ENCODE measurements at regions not wholly inside any gene's neighbourhood (a gene's known extent, or its start where the extent isn't known, plus 50 kb on each side); places are given as distances from the start of the nearest gene placed in this dataset.
A peak's percentile ranks its signal among the peaks of the same experiment; 100 is the strongest.
"Not testable (repeated sequence)": the region's sequence is repeated elsewhere in the genome, so short reads cannot be mapped to it uniquely, and the experiment has no call there.

GRCh38 chr7:66549466-66549865 is 79.2 kb upstream of the KCTD7 start:
- Histone ChIP-seq H3K27ac (ENCODE audit: insufficient read depth, low read length, poor library complexity, severe bottlenecking) (no peak overlapping the region), H3K36me3 (ENCODE audit: control insufficient read depth, insufficient read depth, low read length) (peaks cover 32% of the 10 kb centered on the region), H3K27me3 (ENCODE audit: control insufficient read depth, insufficient read depth, low read length) (no peaks in the 10 kb centered on the region), H3K4me1 (ENCODE audit: control insufficient read depth, insufficient read depth, low read length, poor library complexity, severe bottlenecking) (no peaks in the 10 kb centered on the region), H3K9me3 (ENCODE audit: control insufficient read depth in 2 of 2, low read length in 2 of 2) (no peaks in the 10 kb centered on the region), H3K4me3 (ENCODE audit: low read depth, low read length) (no peak overlapping the region)
- H3K36me3 Mint-ChIP-seq = peaks cover 23% of the 10 kb centered on the region
- DNase-seq (no peak), ATAC-seq (ENCODE audit: low read depth in 2 of 2) (no peak)
- no peaks in the 10 kb centered on the region for H3K9me3 Mint-ChIP-seq
- H3K4me1 Mint-ChIP-seq = peaks cover 0 to 4% (median 1%) of the 10 kb centered on the region in 4 donors
- H3K27ac Mint-ChIP-seq = no peak overlapping the region
- no peak overlapping the region for H3K4me3 Mint-ChIP-seq
- H3K27me3 Mint-ChIP-seq = no peaks in the 10 kb centered on the region

- H3K4me1 Mint-ChIP-seq = peaks cover 2 to 6% (median 4%) of the 10 kb centered on the region in 4 donors
- H3K27me3 Mint-ChIP-seq = no peaks in the 10 kb centered on the region
- H3K27ac Mint-ChIP-seq = no peak overlapping the region
- peaks cover 27% of the 10 kb centered on the region for H3K36me3 Mint-ChIP-seq
- no peak for ATAC-seq (ENCODE audit: low read depth in 2 of 2)
- Histone ChIP-seq H3K4me3 (ENCODE audit: low read depth, low read length) (no peak overlapping the region), H3K27ac (ENCODE audit: insufficient read depth, low read length, poor library complexity, severe bottlenecking) (no peak overlapping the region), H3K9me3 (ENCODE audit: control insufficient read depth in 2 of 2, low read length in 2 of 2) (no peaks in the 10 kb centered on the region), H3K27me3 (ENCODE audit: control insufficient read depth, insufficient read depth, low read length) (no peaks in the 10 kb centered on the region), H3K36me3 (ENCODE audit: control insufficient read depth, insufficient read depth, low read length) (peaks cover 37% of the 10 kb centered on the region), H3K4me1 (ENCODE audit: control insufficient read depth, insufficient read depth, low read length, poor library complexity, severe bottlenecking) (peaks cover 4% of the 10 kb centered on the region)
- DNase-seq = no peak
- no peak overlapping the region for H3K4me3 Mint-ChIP-seq
- no peaks in the 10 kb centered on the region for H3K9me3 Mint-ChIP-seq
Observed at GRCh38 chr7:66553001-66553400, 75.7 kb upstream of the KCTD7 start.

GRCh38 chr7:66553675-66554074 is 75.0 kb upstream of the KCTD7 start:
- H3K27ac ChIP-seq (ENCODE audit: insufficient read depth, low read length, poor library complexity, severe bottlenecking); H3K27me3 ChIP-seq (ENCODE audit: control insufficient read depth, insufficient read depth, low read length); H3K9me3 Mint-ChIP-seq; H3K4me3 ChIP-seq (ENCODE audit: low read depth, low read length); H3K4me1 Mint-ChIP-seq; H3K9me3 ChIP-seq (ENCODE audit: control insufficient read depth in 2 of 2, low read length in 2 of 2); H3K4me1 ChIP-seq (ENCODE audit: control insufficient read depth, insufficient read depth, low read length, poor library complexity, severe bottlenecking); DNase-seq; H3K27me3 Mint-ChIP-seq; H3K4me3 Mint-ChIP-seq; H3K27ac Mint-ChIP-seq; ATAC-seq (ENCODE audit: low read depth in 2 of 2): not testable (repeated sequence)
- H3K36me3 ChIP-seq (ENCODE audit: control insufficient read depth, insufficient read depth, low read length) = peaks cover 41% of the 10 kb centered on the region
- peaks cover 24% of the 10 kb centered on the region for H3K36me3 Mint-ChIP-seq

- ATAC-seq (ENCODE audit: low read depth in 2 of 2); H3K4me3 Mint-ChIP-seq; H3K4me1 Mint-ChIP-seq; H3K4me3 ChIP-seq (ENCODE audit: low read depth, low read length); H3K27me3 ChIP-seq (ENCODE audit: control insufficient read depth, insufficient read depth, low read length); H3K9me3 Mint-ChIP-seq; DNase-seq; H3K27ac ChIP-seq (ENCODE audit: insufficient read depth, low read length, poor library complexity, severe bottlenecking); H3K4me1 ChIP-seq (ENCODE audit: control insufficient read depth, insufficient read depth, low read length, poor library complexity, severe bottlenecking); H3K9me3 ChIP-seq (ENCODE audit: control insufficient read depth in 2 of 2, low read length in 2 of 2); H3K27me3 Mint-ChIP-seq: not testable (repeated sequence)
- Mint-ChIP-seq H3K36me3 (peaks cover 24% of the 10 kb centered on the region), H3K27ac (peak overlapping the region in 1 of 3 donors; percentile 8)
- H3K36me3 ChIP-seq (ENCODE audit: control insufficient read depth, insufficient read depth, low read length) = peaks cover 42% of the 10 kb centered on the region
Observed at GRCh38 chr7:66554291-66554690, 74.4 kb upstream of the KCTD7 start.

GRCh38 chr7:66554842-66555430 is 73.7 kb upstream of the KCTD7 start:
- Mint-ChIP-seq H3K27ac (peak overlapping the region in 1 of 3 donors; percentile 29), H3K36me3 (peaks cover 20% of the 10 kb centered on the region)
- H3K4me3 ChIP-seq (ENCODE audit: low read depth, low read length); H3K27me3 ChIP-seq (ENCODE audit: control insufficient read depth, insufficient read depth, low read length); H3K27me3 Mint-ChIP-seq; H3K4me1 Mint-ChIP-seq; H3K4me1 ChIP-seq (ENCODE audit: control insufficient read depth, insufficient read depth, low read length, poor library complexity, severe bottlenecking); DNase-seq; H3K9me3 Mint-ChIP-seq; H3K9me3 ChIP-seq (ENCODE audit: control insufficient read depth in 2 of 2, low read length in 2 of 2); ATAC-seq (ENCODE audit: low read depth in 2 of 2); H3K27ac ChIP-seq (ENCODE audit: insufficient read depth, low read length, poor library complexity, severe bottlenecking); H3K4me3 Mint-ChIP-seq: not testable (repeated sequence)
- peaks cover 42% of the 10 kb centered on the region for H3K36me3 ChIP-seq (ENCODE audit: control insufficient read depth, insufficient read depth, low read length)

GRCh38 chr7:66556177-66556548 is 72.5 kb upstream of the KCTD7 start:
- ATAC-seq (ENCODE audit: low read depth in 2 of 2) = no peak
- H3K36me3 Mint-ChIP-seq = peaks cover 22% of the 10 kb centered on the region
- H3K36me3 ChIP-seq (ENCODE audit: control insufficient read depth, insufficient read depth, low read length) = peaks cover 44% of the 10 kb centered on the region
- H3K9me3 Mint-ChIP-seq = no peaks in the 10 kb centered on the region
- H3K27ac Mint-ChIP-seq = no peak overlapping the region
- DNase-seq = no peak
- no peaks in the 10 kb centered on the region for H3K9me3 ChIP-seq (ENCODE audit: control insufficient read depth in 2 of 2, low read length in 2 of 2)
- no peak overlapping the region for H3K4me3 ChIP-seq (ENCODE audit: low read depth, low read length)
- H3K4me3 Mint-ChIP-seq = no peak overlapping the region
- H3K27me3 Mint-ChIP-seq = no peaks in the 10 kb centered on the region
- no peaks in the 10 kb centered on the region for H3K27me3 ChIP-seq (ENCODE audit: control insufficient read depth, insufficient read depth, low read length)
- peaks cover 4% of the 10 kb centered on the region for H3K4me1 ChIP-seq (ENCODE audit: control insufficient read depth, insufficient read depth, low read length, poor library complexity, severe bottlenecking)
- H3K4me1 Mint-ChIP-seq = peaks cover 0 to 6% (median 5%) of the 10 kb centered on the region in 4 donors
- no peak overlapping the region for H3K27ac ChIP-seq (ENCODE audit: insufficient read depth, low read length, poor library complexity, severe bottlenecking)

GRCh38 chr7:66556549-66557213 is 72.0 kb upstream of the KCTD7 start:
- Histone ChIP-seq H3K4me3 (ENCODE audit: low read depth, low read length) (no peak overlapping the region), H3K36me3 (ENCODE audit: control insufficient read depth, insufficient read depth, low read length) (peaks cover 39% of the 10 kb centered on the region), H3K27ac (ENCODE audit: insufficient read depth, low read length, poor library complexity, severe bottlenecking) (no peak overlapping the region), H3K4me1 (ENCODE audit: control insufficient read depth, insufficient read depth, low read length, poor library complexity, severe bottlenecking) (peaks cover 4% of the 10 kb centered on the region), H3K9me3 (ENCODE audit: control insufficient read depth in 2 of 2, low read length in 2 of 2) (no peaks in the 10 kb centered on the region), H3K27me3 (ENCODE audit: control insufficient read depth, insufficient read depth, low read length) (no peaks in the 10 kb centered on the region)
- Mint-ChIP-seq H3K36me3 (peaks cover 18% of the 10 kb centered on the region), H3K9me3 (no peaks in the 10 kb centered on the region), H3K27ac (no peak overlapping the region), H3K4me1 (peaks cover 0 to 6% (median 5%) of the 10 kb centered on the region in 4 donors), H3K27me3 (no peaks in the 10 kb centered on the region), H3K4me3 (no peak overlapping the region)
- DNase-seq (no peak), ATAC-seq (ENCODE audit: low read depth in 2 of 2) (no peak)

All from CD4-positive, CD25-positive, alpha-beta regulatory T cell (primary cell).